Fibroblast of lung (primary cell): ENCODE measurements at regions not wholly inside any gene's neighbourhood (a gene's known extent, or its start where the extent isn't known, plus 50 kb on each side); places are given as distances from the start of the nearest gene placed in this dataset.

ENCODE experiments used
- DNase-seq, 2 donors: peaks; one replicate each; pipeline versions ENCODE4 v3.0.0 to v3.0.0-alpha.2; 2010; ENCODE audit warnings: low read depth in 2 of 2
- H2AFZ ChIP-seq: 2 replicates; pipeline ENCODE4 v1.5.1; 2012; ENCODE audit warnings: low read length, control low read depth, inconsistent platforms
- H3K27ac ChIP-seq: 2 replicates; pipeline ENCODE4 v1.5.1; 2011; ENCODE audit warnings: low read length, control low read depth; ENCODE audit not compliant: insufficient read depth
- H3K27me3 ChIP-seq: 2 replicates; pipeline ENCODE4 v1.5.1; 2011; ENCODE audit warnings: mild to moderate bottlenecking, low read length; ENCODE audit not compliant: control insufficient read depth, insufficient read depth
- H3K36me3 ChIP-seq: 2 replicates; pipeline ENCODE4 v1.5.1; 2011; ENCODE audit warnings: low read length; ENCODE audit not compliant: control insufficient read depth, insufficient read depth
- H3K4me1 ChIP-seq: 2 replicates; pipeline ENCODE4 v1.5.1; 2011; ENCODE audit warnings: low read length; ENCODE audit not compliant: control insufficient read depth, insufficient read depth; ENCODE audit errors: extremely low read depth
- H3K4me2 ChIP-seq: 2 replicates; pipeline ENCODE4 v1.5.1; 2011; ENCODE audit warnings: low read length, control low read depth; ENCODE audit not compliant: insufficient read depth; ENCODE audit errors: extremely low read depth
- H3K4me3 ChIP-seq, 4 experiments: fragments of 200-600 bp in 1 of 4; sonication (generic) in 1 of 4; replicated peaks in 1 of 4; 2 replicates each; pipeline ENCODE4 v1.5.1; 2011 to 2016; ENCODE audit warnings: low read length in 4 of 4, low read depth in 3 of 4, mild to moderate bottlenecking in 3 of 4, control low read depth in 2 of 4, inconsistent platforms in 1 of 4, mixed read lengths in 1 of 4; ENCODE audit not compliant: insufficient read depth in 1 of 4; ENCODE audit errors: control extremely low read depth in 1 of 4
- H3K79me2 ChIP-seq: 2 replicates; pipeline ENCODE4 v1.5.1; 2012; ENCODE audit warnings: mild to moderate bottlenecking, low read length, inconsistent platforms; ENCODE audit not compliant: control insufficient read depth, insufficient read depth
- H3K9ac ChIP-seq: 2 replicates; pipeline ENCODE4 v1.5.1; 2011; ENCODE audit warnings: mild to moderate bottlenecking, low read length, control low read depth; ENCODE audit not compliant: insufficient read depth
- H3K9me3 ChIP-seq: 2 replicates; pipeline ENCODE4 v1.5.1; 2012; ENCODE audit warnings: low read depth, low read length; ENCODE audit not compliant: control insufficient read depth, insufficient read depth
- H4K20me1 ChIP-seq: 2 replicates; pipeline ENCODE4 v1.5.1; 2011; ENCODE audit warnings: low read length; ENCODE audit not compliant: control insufficient read depth, insufficient read depth; ENCODE audit errors: extremely low read depth
- EZH2 ChIP-seq: IDR thresholded peaks from 2 replicates; pipeline ENCODE4 v1.5.1; 2012; ENCODE audit warnings: low read length, control low read depth, mild to moderate bottlenecking; ENCODE audit errors: missing control alignments
- TF ChIP-seq, protein P1 (sequence below), 2 donors: IDR thresholded peaks in 1 of 2; conservative IDR thresholded peaks in 1 of 2; 1 replicate in 1 of 2; 2 replicates in 1 of 2; pipeline ENCODE4 v1.5.1; 2011 to 2012; ENCODE audit warnings: low read length in 2 of 2, control low read depth in 1 of 2, inconsistent platforms in 1 of 2, low read depth in 1 of 2, mild to moderate bottlenecking in 1 of 2

DNA sequence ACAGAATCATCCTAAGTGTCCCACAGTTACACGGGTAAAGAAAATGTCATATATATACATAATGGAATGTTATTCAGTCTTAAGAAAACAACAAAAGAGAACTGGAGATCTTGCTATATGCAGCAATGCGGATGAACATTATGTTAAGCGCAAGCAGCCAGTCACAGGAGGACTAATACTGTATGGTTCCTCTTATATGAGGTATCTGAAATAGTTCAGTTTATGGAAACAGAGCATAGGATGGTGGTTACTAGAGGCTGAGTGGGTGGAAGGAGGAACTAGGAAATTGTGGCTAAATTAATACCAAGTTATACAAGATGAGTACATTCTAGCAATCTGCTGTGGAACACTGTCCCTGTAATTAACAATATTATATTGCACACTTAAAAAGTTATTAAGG is 834.3 kb downstream of the KCNT2 start:
- no peak overlapping the region for H3K27ac ChIP-seq
- no peaks in the 10 kb centered on the region for H4K20me1 ChIP-seq
- no peaks in the 10 kb centered on the region for H3K27me3 ChIP-seq
- H3K36me3 ChIP-seq = no peaks in the 10 kb centered on the region
- H3K9ac ChIP-seq = no peak overlapping the region
- no peak overlapping the region for H3K4me3 ChIP-seq
- no peak for TF ChIP-seq EZH2
- TF ChIP-seq, protein P1, sequence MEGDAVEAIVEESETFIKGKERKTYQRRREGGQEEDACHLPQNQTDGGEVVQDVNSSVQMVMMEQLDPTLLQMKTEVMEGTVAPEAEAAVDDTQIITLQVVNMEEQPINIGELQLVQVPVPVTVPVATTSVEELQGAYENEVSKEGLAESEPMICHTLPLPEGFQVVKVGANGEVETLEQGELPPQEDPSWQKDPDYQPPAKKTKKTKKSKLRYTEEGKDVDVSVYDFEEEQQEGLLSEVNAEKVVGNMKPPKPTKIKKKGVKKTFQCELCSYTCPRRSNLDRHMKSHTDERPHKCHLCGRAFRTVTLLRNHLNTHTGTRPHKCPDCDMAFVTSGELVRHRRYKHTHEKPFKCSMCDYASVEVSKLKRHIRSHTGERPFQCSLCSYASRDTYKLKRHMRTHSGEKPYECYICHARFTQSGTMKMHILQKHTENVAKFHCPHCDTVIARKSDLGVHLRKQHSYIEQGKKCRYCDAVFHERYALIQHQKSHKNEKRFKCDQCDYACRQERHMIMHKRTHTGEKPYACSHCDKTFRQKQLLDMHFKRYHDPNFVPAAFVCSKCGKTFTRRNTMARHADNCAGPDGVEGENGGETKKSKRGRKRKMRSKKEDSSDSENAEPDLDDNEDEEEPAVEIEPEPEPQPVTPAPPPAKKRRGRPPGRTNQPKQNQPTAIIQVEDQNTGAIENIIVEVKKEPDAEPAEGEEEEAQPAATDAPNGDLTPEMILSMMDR (conservative IDR thresholded peaks at IDR 0.05 in 1 of 2, IDR thresholded peaks at IDR 0.05 in 1 of 2; ENCODE audit: low read depth in 1 of 2, low read length in 2 of 2) = no peak
- H2AFZ ChIP-seq = no peak overlapping the region
- no peak for DNase-seq
- H3K4me2 ChIP-seq = no peak overlapping the region
- no peaks in the 10 kb centered on the region for H3K79me2 ChIP-seq
- no peaks in the 10 kb centered on the region for H3K9me3 ChIP-seq
- H3K4me1 ChIP-seq = no peaks in the 10 kb centered on the region

DNA sequence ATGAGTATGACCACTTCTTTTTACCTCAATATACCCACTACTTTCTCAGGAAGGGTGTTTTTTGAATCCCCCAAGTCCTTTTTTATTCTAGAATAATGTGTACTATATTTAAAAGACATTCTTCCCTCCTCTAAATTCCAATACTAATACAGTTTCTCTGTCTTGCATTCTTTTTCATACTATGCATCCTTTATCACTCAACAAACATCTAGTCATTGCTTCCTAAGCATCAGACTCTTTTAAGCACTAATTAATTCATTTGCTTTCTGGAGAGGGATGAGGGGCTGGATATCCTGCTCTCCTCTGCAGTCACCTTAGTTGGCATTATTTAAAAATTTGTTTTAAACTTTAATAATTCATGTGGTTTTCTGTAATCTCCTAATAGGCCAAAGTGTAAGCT is 838.8 kb downstream of the KCNT2 start:
- H3K4me2 ChIP-seq = no peak overlapping the region

GRCh38 chr1:195768936-195769335 is 839.3 kb downstream of the KCNT2 start:
- Histone ChIP-seq H3K9ac (no peak overlapping the region), H3K36me3 (no peaks in the 10 kb centered on the region), H3K27ac (no peak overlapping the region), H3K9me3 (no peaks in the 10 kb centered on the region), H3K27me3 (no peaks in the 10 kb centered on the region), H3K4me3 (no peak overlapping the region), H3K4me2 (no peak overlapping the region), H4K20me1 (no peaks in the 10 kb centered on the region), H3K79me2 (no peaks in the 10 kb centered on the region), H2AFZ (no peak overlapping the region), H3K4me1 (no peaks in the 10 kb centered on the region)
- no peak for TF ChIP-seq EZH2
- TF ChIP-seq, protein P1 (conservative IDR thresholded peaks at IDR 0.05 in 1 of 2, IDR thresholded peaks at IDR 0.05 in 1 of 2; ENCODE audit: low read depth in 1 of 2, low read length in 2 of 2) = no peak
- DNase-seq = peak in 1 of 2 donors; percentile 22

More for the DNA sequence above, 838.8 kb downstream of the KCNT2 start:
- no peak for TF ChIP-seq EZH2
- TF ChIP-seq, protein P1 (conservative IDR thresholded peaks at IDR 0.05 in 1 of 2, IDR thresholded peaks at IDR 0.05 in 1 of 2; ENCODE audit: low read depth in 1 of 2, low read length in 2 of 2) = no peak
- H4K20me1 ChIP-seq = no peaks in the 10 kb centered on the region
- H3K9ac ChIP-seq = no peak overlapping the region
- H3K36me3 ChIP-seq = no peaks in the 10 kb centered on the region
- H3K79me2 ChIP-seq = no peaks in the 10 kb centered on the region
- H3K4me3 ChIP-seq = no peak overlapping the region
- DNase-seq = peak in 1 of 2 donors; percentile 13
- no peaks in the 10 kb centered on the region for H3K9me3 ChIP-seq
- no peak overlapping the region for H2AFZ ChIP-seq
- no peaks in the 10 kb centered on the region for H3K4me1 ChIP-seq
- H3K27me3 ChIP-seq = no peaks in the 10 kb centered on the region
- H3K27ac ChIP-seq = no peak overlapping the region
